GM12878 (cell line): ENCODE measurements at regions not wholly inside any gene's neighbourhood (a gene's known extent, or its start where the extent isn't known, plus 50 kb on each side); places are given as distances from the start of the nearest gene placed in this dataset.

Experiments used
- ATAC-seq: fragments of 200-7000 bp; cut with Tn5 transposase; 3 replicates; pipeline ENCODE4 v1.9.1; 2020; ENCODE audit warnings: mild to moderate bottlenecking, moderate library complexity
- BruUV-seq: library from RNA; stranded (reverse); fragments of 400-500 nt; replicated peaks from 2 replicates; lab custom pipeline; 2021; lab: Mats Ljungman, UMichigan
- CTCF ChIA-PET: fragments of 300-600 bp; sonication (Branson Sonifier 250); formaldehyde crosslinking; extraction: SDS; loops from one replicate; lab custom pipeline; 2021; ENCODE audit warnings: inconsistent platforms; lab: Yijun Ruan, JAX
- POLR2A ChIA-PET: fragments of 350-600 bp; formaldehyde crosslinking; extraction: SDS; loops from one replicate; lab custom pipeline; 2021; ENCODE audit warnings: inconsistent platforms; lab: Charles Lee
- RAD21 ChIA-PET: fragments of 300-600 bp; sonication (Branson Sonifier 250); formaldehyde crosslinking; loops from one replicate; lab custom pipeline; 2023; ENCODE audit warnings: antibody characterized with exemption; ENCODE audit not compliant: unreplicated experiment; lab: Charles Lee
- SMC1A ChIA-PET: fragments of 300-600 bp; sonication (Branson Sonifier 250); formaldehyde crosslinking; loops from one replicate; lab custom pipeline; 2023; ENCODE audit not compliant: unreplicated experiment, uncharacterized antibody; lab: Charles Lee
- DNase-seq: peaks from one replicate; pipeline ENCODE4 v3.0.0-alpha.2; 2011; ENCODE audit warnings: low read depth, low spot score
- FAIRE-seq: peaks from 3 replicates; lab custom pipeline; 2011; peaks lifted over from hg19 to GRCh38; lab: Jason Lieb, UNC
- H2AFZ ChIP-seq: 2 replicates; pipeline ENCODE4 v1.6.0; 2011; ENCODE audit warnings: low read depth, low read length, control low read depth; ENCODE audit not compliant: control insufficient read depth
- H3K27ac ChIP-seq: 2 replicates; pipeline ENCODE4 v1.5.1; 2011; ENCODE audit warnings: control low read depth; ENCODE audit not compliant: control insufficient read depth, insufficient read depth
- H3K27me3 ChIP-seq, 2 experiments: replicated peaks in 1 of 2; 2 replicates each; pipeline versions ENCODE4 v1.6.0 to v1.6.1; 2011; ENCODE audit warnings: low read length in 1 of 2; ENCODE audit not compliant: control insufficient read depth in 2 of 2, insufficient read depth in 2 of 2
- H3K36me3 ChIP-seq, 2 experiments: 2 replicates each; pipeline ENCODE4 v1.5.1; 2011; ENCODE audit warnings: low read length in 1 of 2; ENCODE audit not compliant: control insufficient read depth in 2 of 2, insufficient read depth in 2 of 2
- H3K4me1 ChIP-seq: 2 replicates; pipeline ENCODE4 v1.6.1; 2011; ENCODE audit warnings: mild to moderate bottlenecking, low read length, moderate library complexity, mixed read lengths; ENCODE audit not compliant: control insufficient read depth, insufficient read depth
- H3K4me2 ChIP-seq: 2 replicates; pipeline ENCODE4 v1.6.0; 2011; ENCODE audit warnings: control low read depth; ENCODE audit not compliant: control insufficient read depth, insufficient read depth
- H3K4me3 ChIP-seq: fragments of 200-600 bp; sonication (generic); 2 replicates; pipeline ENCODE4 v1.5.1; 2016
- H3K79me2 ChIP-seq: 2 replicates; pipeline ENCODE4 v1.6.0; 2011; ENCODE audit warnings: low read length; ENCODE audit not compliant: control insufficient read depth, insufficient read depth
- H3K9ac ChIP-seq: 2 replicates; pipeline ENCODE4 v1.8.0; 2011; ENCODE audit warnings: low read length, control low read depth, mixed read lengths; ENCODE audit not compliant: control insufficient read depth, insufficient read depth
- H3K9me3 ChIP-seq: replicated peaks from 3 replicates; pipeline ENCODE4 v1.5.1; 2011; ENCODE audit warnings: mild to moderate bottlenecking, low read length; ENCODE audit not compliant: control insufficient read depth, insufficient read depth
- H4K20me1 ChIP-seq: 2 replicates; pipeline ENCODE4 v1.6.0; 2011; ENCODE audit not compliant: control insufficient read depth, insufficient read depth
- BMI1 ChIP-seq: fragments of 450-650 bp; IDR thresholded peaks from 2 replicates; pipeline ENCODE4 v1.6.1; 2016; ENCODE audit warnings: mild to moderate bottlenecking, moderate library complexity, borderline replicate concordance
- CHD1 ChIP-seq: IDR thresholded peaks from 2 replicates; pipeline ENCODE4 v1.6.1; 2012; ENCODE audit warnings: low read depth, low read length, improper control_type of control experiment
- CHD4 ChIP-seq: fragments of 200-600 bp; sonication (generic); IDR thresholded peaks from 2 replicates; pipeline ENCODE4 v1.6.1; 2016; ENCODE audit warnings: mild to moderate bottlenecking
- ETV6 ChIP-seq, 2 experiments: fragments of 450-650 bp in 1 of 2; IDR thresholded peaks in 1 of 2; conservative IDR thresholded peaks in 1 of 2; 2 replicates each; pipeline ENCODE4 v1.6.1; 2014; ENCODE audit warnings: antibody characterized with exemption in 1 of 2, borderline replicate concordance in 1 of 2, low read depth in 1 of 2, mild to moderate bottlenecking in 1 of 2, moderate library complexity in 1 of 2
- IKZF2 ChIP-seq, 2 experiments: fragments of 450-650 bp; IDR thresholded peaks; 2 replicates each; pipeline ENCODE4 v1.6.1; 2017; ENCODE audit warnings: mild to moderate bottlenecking in 2 of 2, moderate library complexity in 2 of 2
- JUND ChIP-seq: IDR thresholded peaks from 2 replicates; pipeline ENCODE4 v1.6.1; 2012; ENCODE audit warnings: low read depth, mild to moderate bottlenecking, low read length, improper control_type of control experiment, moderate library complexity
- NR2F1 ChIP-seq: fragments of 450-650 bp; conservative IDR thresholded peaks from 2 replicates; pipeline ENCODE4 v1.6.1; 2017; ENCODE audit warnings: mild to moderate bottlenecking
- POLR2A ChIP-seq: IDR thresholded peaks from 2 replicates; pipeline ENCODE4 v1.6.1; 2011; ENCODE audit warnings: low read depth, mild to moderate bottlenecking, low read length
- POLR2AphosphoS2 ChIP-seq: IDR thresholded peaks from 2 replicates; pipeline ENCODE4 v1.6.1; 2011; ENCODE audit warnings: low read depth, mild to moderate bottlenecking, low read length, improper control_type of control experiment, moderate library complexity
- RFX5 ChIP-seq: IDR thresholded peaks from 2 replicates; pipeline ENCODE4 v1.6.1; 2011; ENCODE audit warnings: low read depth, low read length, improper control_type of control experiment
- RUNX3 ChIP-seq: IDR thresholded peaks from 2 replicates; pipeline ENCODE4 v1.6.1; 2012; ENCODE audit warnings: low read length, inconsistent platforms
- TCF12 ChIP-seq: IDR thresholded peaks from 2 replicates; pipeline ENCODE4 v1.6.1; 2011; ENCODE audit warnings: low read depth, mild to moderate bottlenecking, low read length
- WGBS: methylation state at CpG from one replicate; pipeline ENCODE4 v1.1.6; 2016; ENCODE audit warnings: low lambda C conversion rate; ENCODE audit not compliant: insufficient replicate concordance, insufficient coverage; ENCODE audit errors: missing lambda C conversion rate; 5-methylcytosine and 5-hydroxymethylcytosine counted together
- in situ Hi-C: fragments of 300-500 bp; cut with MboI; formaldehyde crosslinking; loops from 9 replicates; pipeline ENCODE4 v1.14.3; 2018; ENCODE audit warnings: mixed read lengths
- intact Hi-C: fragments of 100-400 bp; cut with micrococcal nuclease; formaldehyde crosslinking; loops from one replicate; pipeline ENCODE4 v1.14.2; 2022; ENCODE audit not compliant: unreplicated experiment
- TF ChIP-seq, protein P1 (sequence below): fragments of 150-350 bp; IDR thresholded peaks from 2 replicates; pipeline ENCODE4 v1.6.1; 2014; ENCODE audit warnings: mild to moderate bottlenecking, low read depth, low read length
- TF ChIP-seq, protein P2 (sequence below): fragments of 450-650 bp; IDR thresholded peaks from 2 replicates; pipeline ENCODE4 v1.6.1; 2017; ENCODE audit warnings: low read depth, mild to moderate bottlenecking, moderate library complexity
- TF ChIP-seq, protein P3 (sequence below): fragments of 450-650 bp; IDR thresholded peaks from 2 replicates; pipeline ENCODE4 v1.6.1; 2017; ENCODE audit warnings: borderline replicate concordance
- TF ChIP-seq, protein P4 (sequence below): fragments of 450-650 bp; IDR thresholded peaks from 2 replicates; pipeline ENCODE4 v1.6.1; 2018; ENCODE audit warnings: mild to moderate bottlenecking, low read depth, moderate library complexity; ENCODE audit not compliant: partially characterized antibody

DNA sequence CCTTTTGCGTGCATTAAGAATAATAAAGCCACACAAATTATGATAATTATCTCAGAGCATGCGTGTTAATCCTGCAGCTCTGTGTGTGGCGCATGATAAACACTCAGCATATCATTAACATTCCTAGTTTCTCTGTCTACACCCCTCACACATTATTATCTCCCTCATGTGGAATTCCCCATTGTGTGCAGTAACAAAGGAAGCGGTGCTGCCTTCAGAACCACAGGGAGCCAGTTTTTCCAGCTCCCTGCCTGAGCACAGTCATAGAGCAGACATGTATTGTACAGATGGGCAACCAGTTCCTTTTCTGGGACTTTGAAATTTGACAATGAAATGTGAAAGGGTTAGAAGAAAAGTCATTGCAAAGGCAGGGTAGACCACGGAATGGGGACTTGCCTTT is 1365.5 kb upstream of the CDH9 start:
- no peaks in the 10 kb centered on the region for H4K20me1 ChIP-seq
- no peak for TF ChIP-seq NR2F1
- TF ChIP-seq, protein P1, sequence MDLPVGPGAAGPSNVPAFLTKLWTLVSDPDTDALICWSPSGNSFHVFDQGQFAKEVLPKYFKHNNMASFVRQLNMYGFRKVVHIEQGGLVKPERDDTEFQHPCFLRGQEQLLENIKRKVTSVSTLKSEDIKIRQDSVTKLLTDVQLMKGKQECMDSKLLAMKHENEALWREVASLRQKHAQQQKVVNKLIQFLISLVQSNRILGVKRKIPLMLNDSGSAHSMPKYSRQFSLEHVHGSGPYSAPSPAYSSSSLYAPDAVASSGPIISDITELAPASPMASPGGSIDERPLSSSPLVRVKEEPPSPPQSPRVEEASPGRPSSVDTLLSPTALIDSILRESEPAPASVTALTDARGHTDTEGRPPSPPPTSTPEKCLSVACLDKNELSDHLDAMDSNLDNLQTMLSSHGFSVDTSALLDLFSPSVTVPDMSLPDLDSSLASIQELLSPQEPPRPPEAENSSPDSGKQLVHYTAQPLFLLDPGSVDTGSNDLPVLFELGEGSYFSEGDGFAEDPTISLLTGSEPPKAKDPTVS = no peak
- TF ChIP-seq POLR2A = no peak
- TF ChIP-seq, protein P2, sequence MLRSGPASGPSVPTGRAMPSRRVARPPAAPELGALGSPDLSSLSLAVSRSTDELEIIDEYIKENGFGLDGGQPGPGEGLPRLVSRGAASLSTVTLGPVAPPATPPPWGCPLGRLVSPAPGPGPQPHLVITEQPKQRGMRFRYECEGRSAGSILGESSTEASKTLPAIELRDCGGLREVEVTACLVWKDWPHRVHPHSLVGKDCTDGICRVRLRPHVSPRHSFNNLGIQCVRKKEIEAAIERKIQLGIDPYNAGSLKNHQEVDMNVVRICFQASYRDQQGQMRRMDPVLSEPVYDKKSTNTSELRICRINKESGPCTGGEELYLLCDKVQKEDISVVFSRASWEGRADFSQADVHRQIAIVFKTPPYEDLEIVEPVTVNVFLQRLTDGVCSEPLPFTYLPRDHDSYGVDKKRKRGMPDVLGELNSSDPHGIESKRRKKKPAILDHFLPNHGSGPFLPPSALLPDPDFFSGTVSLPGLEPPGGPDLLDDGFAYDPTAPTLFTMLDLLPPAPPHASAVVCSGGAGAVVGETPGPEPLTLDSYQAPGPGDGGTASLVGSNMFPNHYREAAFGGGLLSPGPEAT = no peak
- TF ChIP-seq, protein P3, sequence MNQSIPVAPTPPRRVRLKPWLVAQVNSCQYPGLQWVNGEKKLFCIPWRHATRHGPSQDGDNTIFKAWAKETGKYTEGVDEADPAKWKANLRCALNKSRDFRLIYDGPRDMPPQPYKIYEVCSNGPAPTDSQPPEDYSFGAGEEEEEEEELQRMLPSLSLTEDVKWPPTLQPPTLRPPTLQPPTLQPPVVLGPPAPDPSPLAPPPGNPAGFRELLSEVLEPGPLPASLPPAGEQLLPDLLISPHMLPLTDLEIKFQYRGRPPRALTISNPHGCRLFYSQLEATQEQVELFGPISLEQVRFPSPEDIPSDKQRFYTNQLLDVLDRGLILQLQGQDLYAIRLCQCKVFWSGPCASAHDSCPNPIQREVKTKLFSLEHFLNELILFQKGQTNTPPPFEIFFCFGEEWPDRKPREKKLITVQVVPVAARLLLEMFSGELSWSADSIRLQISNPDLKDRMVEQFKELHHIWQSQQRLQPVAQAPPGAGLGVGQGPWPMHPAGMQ = no peak
- TF ChIP-seq ETV6 (conservative IDR thresholded peaks at IDR 0.05 in 1 of 2, IDR thresholded peaks at IDR 0.05 in 1 of 2; ENCODE audit: borderline replicate concordance in 1 of 2, low read depth in 1 of 2) = no peak
- TF ChIP-seq JUND = no peak
- TF ChIP-seq RFX5 = no peak
- no peak for TF ChIP-seq CHD1
- TF ChIP-seq, protein P4, sequence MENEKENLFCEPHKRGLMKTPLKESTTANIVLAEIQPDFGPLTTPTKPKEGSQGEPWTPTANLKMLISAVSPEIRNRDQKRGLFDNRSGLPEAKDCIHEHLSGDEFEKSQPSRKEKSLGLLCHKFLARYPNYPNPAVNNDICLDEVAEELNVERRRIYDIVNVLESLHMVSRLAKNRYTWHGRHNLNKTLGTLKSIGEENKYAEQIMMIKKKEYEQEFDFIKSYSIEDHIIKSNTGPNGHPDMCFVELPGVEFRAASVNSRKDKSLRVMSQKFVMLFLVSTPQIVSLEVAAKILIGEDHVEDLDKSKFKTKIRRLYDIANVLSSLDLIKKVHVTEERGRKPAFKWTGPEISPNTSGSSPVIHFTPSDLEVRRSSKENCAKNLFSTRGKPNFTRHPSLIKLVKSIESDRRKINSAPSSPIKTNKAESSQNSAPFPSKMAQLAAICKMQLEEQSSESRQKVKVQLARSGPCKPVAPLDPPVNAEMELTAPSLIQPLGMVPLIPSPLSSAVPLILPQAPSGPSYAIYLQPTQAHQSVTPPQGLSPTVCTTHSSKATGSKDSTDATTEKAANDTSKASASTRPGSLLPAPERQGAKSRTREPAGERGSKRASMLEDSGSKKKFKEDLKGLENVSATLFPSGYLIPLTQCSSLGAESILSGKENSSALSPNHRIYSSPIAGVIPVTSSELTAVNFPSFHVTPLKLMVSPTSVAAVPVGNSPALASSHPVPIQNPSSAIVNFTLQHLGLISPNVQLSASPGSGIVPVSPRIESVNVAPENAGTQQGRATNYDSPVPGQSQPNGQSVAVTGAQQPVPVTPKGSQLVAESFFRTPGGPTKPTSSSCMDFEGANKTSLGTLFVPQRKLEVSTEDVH = no peak
- no peak for TF ChIP-seq RUNX3
- no peak for TF ChIP-seq CHD4
- no peak for TF ChIP-seq POLR2AphosphoS2
- no peak for TF ChIP-seq TCF12
- no peak for TF ChIP-seq IKZF2 (IDR thresholded peaks at IDR 0.05)
- no peak for TF ChIP-seq BMI1
- no peaks in the 10 kb centered on the region for H3K9me3 ChIP-seq
- H3K79me2 ChIP-seq = no peaks in the 10 kb centered on the region
- ATAC-seq (no peak), DNase-seq (no peak), FAIRE-seq (no peak)
- no peak overlapping the region for H3K9ac ChIP-seq
- H3K4me1 ChIP-seq = no peaks in the 10 kb centered on the region
- H3K36me3 ChIP-seq = no peaks in the 10 kb centered on the region
- ChIA-PET RAD21 (no interaction called here), POLR2A (no interaction called here), CTCF (no interaction called here), SMC1A (interaction anchor here (1.6 kb wide), 1 partner anchor 16 kb away, joined by 4 read pairs; no protein-coding TSS in a partner anchor)
- no peaks in the 10 kb centered on the region for H3K27me3 ChIP-seq
- no peak overlapping the region for H3K4me2 ChIP-seq
- BruUV-seq = no TSS peak
- in situ Hi-C loops = no loop called here
- no peak overlapping the region for H3K27ac ChIP-seq
- H2AFZ ChIP-seq = no peak overlapping the region
- intact Hi-C loops = no loop called here
- H3K4me3 ChIP-seq = no peak overlapping the region
- WGBS = 56% methylated on average over 5 of the region's 5 CpGs
